ENCODE measurements at regions not wholly inside any gene's neighbourhood (a gene's known extent, or its start where the extent isn't known, plus 50 kb on each side); places are given as distances from the start of the nearest gene placed in this dataset.

DNA sequence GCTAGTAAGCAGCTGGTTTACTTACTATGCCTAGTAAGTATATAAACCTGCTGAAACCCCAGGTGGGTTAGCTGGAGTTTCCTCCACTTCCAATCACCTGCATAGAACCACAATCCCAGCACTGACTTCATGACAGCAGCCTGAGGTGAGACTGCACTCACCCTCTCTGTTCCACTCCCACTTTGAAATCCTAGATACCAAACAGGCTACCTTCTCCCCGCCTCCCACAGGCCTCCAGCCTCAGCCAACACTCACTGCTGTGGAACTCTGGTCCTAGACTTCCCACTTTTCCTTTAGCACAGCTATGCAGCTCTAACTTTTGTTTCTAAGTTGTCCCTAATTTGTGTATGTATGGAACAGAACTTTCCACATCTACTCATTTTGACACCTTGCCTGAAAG lies 149.7 kb upstream of the ARID1B start:
- H3K4me3 Mint-ChIP-seq = no peak overlapping the region
- H4K20me1 ChIP-seq (ENCODE audit: low read depth) = no peaks in the 10 kb centered on the region
- H3K4me2 ChIP-seq = no peak overlapping the region
- no peaks in the 10 kb centered on the region for H3K79me2 ChIP-seq (ENCODE audit: low read depth)
- H3K9me3 ChIP-seq (ENCODE audit: low read depth) = no peaks in the 10 kb centered on the region
- DNase-seq (ENCODE audit: low spot score) = no peak
- H2AFZ ChIP-seq (replicated peaks) = peak overlapping the region; percentile 55
- H3K27me3 Mint-ChIP-seq (ENCODE audit: insufficient read depth, low read depth) = peaks cover 2% of the 10 kb centered on the region
- peak overlapping the region; percentile 25 for H3K27ac Mint-ChIP-seq
- H3K36me3 ChIP-seq = no peaks in the 10 kb centered on the region
- no peaks in the 10 kb centered on the region for H3K36me3 Mint-ChIP-seq
- no peaks in the 10 kb centered on the region for H3K4me1 ChIP-seq
- no peaks in the 10 kb centered on the region for H3K4me1 Mint-ChIP-seq
- no peak overlapping the region for H3K9ac ChIP-seq
- no peak overlapping the region for H3K4me3 ChIP-seq
- no peak overlapping the region for H3K27ac ChIP-seq
- TF ChIP-seq EZH2 (IDR thresholded peaks at IDR 0.05) (no peak), EZH2phosphoT487 (IDR thresholded peaks at IDR 0.05) (no peak)
- TF ChIP-seq, protein P1, sequence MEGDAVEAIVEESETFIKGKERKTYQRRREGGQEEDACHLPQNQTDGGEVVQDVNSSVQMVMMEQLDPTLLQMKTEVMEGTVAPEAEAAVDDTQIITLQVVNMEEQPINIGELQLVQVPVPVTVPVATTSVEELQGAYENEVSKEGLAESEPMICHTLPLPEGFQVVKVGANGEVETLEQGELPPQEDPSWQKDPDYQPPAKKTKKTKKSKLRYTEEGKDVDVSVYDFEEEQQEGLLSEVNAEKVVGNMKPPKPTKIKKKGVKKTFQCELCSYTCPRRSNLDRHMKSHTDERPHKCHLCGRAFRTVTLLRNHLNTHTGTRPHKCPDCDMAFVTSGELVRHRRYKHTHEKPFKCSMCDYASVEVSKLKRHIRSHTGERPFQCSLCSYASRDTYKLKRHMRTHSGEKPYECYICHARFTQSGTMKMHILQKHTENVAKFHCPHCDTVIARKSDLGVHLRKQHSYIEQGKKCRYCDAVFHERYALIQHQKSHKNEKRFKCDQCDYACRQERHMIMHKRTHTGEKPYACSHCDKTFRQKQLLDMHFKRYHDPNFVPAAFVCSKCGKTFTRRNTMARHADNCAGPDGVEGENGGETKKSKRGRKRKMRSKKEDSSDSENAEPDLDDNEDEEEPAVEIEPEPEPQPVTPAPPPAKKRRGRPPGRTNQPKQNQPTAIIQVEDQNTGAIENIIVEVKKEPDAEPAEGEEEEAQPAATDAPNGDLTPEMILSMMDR (IDR thresholded peaks at IDR 0.05) = no peak
- H3K9me3 Mint-ChIP-seq = no peaks in the 10 kb centered on the region
- no peaks in the 10 kb centered on the region for H3K27me3 ChIP-seq
- H3F3A ChIP-seq (ENCODE audit: low read depth) = no peaks in the 10 kb centered on the region

DNA sequence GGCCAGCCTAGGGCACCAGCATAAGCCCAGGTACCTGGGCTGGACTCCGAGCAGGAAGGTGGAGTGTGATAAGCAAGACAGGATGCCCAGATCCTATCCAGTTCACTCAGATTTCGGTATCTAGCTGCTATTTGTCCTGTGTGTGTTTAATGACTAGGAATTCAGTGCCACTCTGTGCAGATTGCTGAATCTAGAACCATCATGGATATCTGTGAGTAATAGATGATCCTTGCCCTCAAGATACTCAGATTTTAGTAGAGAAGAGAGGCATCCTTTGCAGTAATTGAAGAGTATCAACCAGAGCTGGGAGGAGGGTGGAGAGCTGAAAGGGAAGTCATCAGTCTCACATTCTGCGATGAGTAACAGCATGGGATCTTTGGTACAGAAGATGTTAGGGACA lies 155.0 kb upstream of the ARID1B start:
- Histone ChIP-seq H3K27ac (no peak overlapping the region), H3K4me1 (peaks cover 11% of the 10 kb centered on the region), H3K9me3 (ENCODE audit: low read depth) (no peaks in the 10 kb centered on the region), H4K20me1 (ENCODE audit: low read depth) (no peaks in the 10 kb centered on the region), H3K4me2 (no peak overlapping the region), H3K79me2 (ENCODE audit: low read depth) (no peaks in the 10 kb centered on the region), H3K4me3 (no peak overlapping the region), H2AFZ (replicated peaks) (peak overlapping the region; percentile 70), H3K27me3 (no peaks in the 10 kb centered on the region), H3K9ac (no peak overlapping the region), H3K36me3 (no peaks in the 10 kb centered on the region), H3F3A (ENCODE audit: low read depth) (peaks cover 7% of the 10 kb centered on the region)
- Mint-ChIP-seq H3K27me3 (ENCODE audit: insufficient read depth, low read depth) (no peaks in the 10 kb centered on the region), H3K4me3 (no peak overlapping the region), H3K9me3 (no peaks in the 10 kb centered on the region), H3K4me1 (no peaks in the 10 kb centered on the region), H3K36me3 (no peaks in the 10 kb centered on the region), H3K27ac (no peak overlapping the region)
- no peak for DNase-seq (ENCODE audit: low spot score)
- TF ChIP-seq, protein P1 (IDR thresholded peaks at IDR 0.05) = no peak
- TF ChIP-seq EZH2phosphoT487 (IDR thresholded peaks at IDR 0.05) (no peak), EZH2 (IDR thresholded peaks at IDR 0.05) (no peak)

DNA sequence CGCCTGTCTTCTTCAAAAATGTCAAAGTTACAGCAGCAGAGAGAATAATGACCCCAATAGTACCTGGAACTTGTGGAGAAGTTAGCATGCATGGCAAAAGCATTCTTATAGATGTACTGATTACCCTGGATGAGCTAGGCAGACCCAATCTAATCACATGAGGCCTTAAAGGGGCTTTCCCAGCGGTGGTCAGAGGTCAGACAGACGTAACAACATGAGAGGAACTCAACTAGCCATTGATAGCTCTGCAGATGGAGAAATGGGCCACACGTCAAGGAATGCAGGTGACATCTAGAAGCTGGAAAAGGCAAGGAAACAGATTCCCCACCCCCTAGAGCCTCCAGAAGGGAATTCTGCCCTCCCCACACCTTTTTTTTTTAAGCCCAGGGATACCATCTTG lies 156.8 kb upstream of the ARID1B start:
- no peak overlapping the region for H2AFZ ChIP-seq (replicated peaks)
- no peak overlapping the region for H3K4me3 Mint-ChIP-seq
- no peak overlapping the region for H3K4me3 ChIP-seq
- H3K27me3 ChIP-seq = no peaks in the 10 kb centered on the region
- no peak overlapping the region for H3K27ac Mint-ChIP-seq
- no peak for DNase-seq (ENCODE audit: low spot score)
- H3K4me1 ChIP-seq = peaks cover 11% of the 10 kb centered on the region
- H3K4me1 Mint-ChIP-seq = no peaks in the 10 kb centered on the region
- H3K27me3 Mint-ChIP-seq (ENCODE audit: insufficient read depth, low read depth) = peaks cover 2% of the 10 kb centered on the region
- H4K20me1 ChIP-seq (ENCODE audit: low read depth) = no peaks in the 10 kb centered on the region
- no peak overlapping the region for H3K4me2 ChIP-seq
- TF ChIP-seq, protein P1 (IDR thresholded peaks at IDR 0.05) = no peak
- TF ChIP-seq EZH2phosphoT487 (IDR thresholded peaks at IDR 0.05) = no peak
- TF ChIP-seq EZH2 (IDR thresholded peaks at IDR 0.05) = no peak
- no peak overlapping the region for H3K27ac ChIP-seq
- peaks cover 7% of the 10 kb centered on the region for H3F3A ChIP-seq (ENCODE audit: low read depth)
- H3K9me3 Mint-ChIP-seq = no peaks in the 10 kb centered on the region
- H3K36me3 ChIP-seq = no peaks in the 10 kb centered on the region
- no peak overlapping the region for H3K9ac ChIP-seq
- H3K79me2 ChIP-seq (ENCODE audit: low read depth) = no peaks in the 10 kb centered on the region
- H3K9me3 ChIP-seq (ENCODE audit: low read depth) = no peaks in the 10 kb centered on the region
- H3K36me3 Mint-ChIP-seq = no peaks in the 10 kb centered on the region

Measured in neural progenitor cell (in vitro differentiated cells).